Hepatocyte (in vitro differentiated cells): ENCODE measurements at regions not wholly inside any gene's neighbourhood (a gene's known extent, or its start where the extent isn't known, plus 50 kb on each side); places are given as distances from the start of the nearest gene placed in this dataset.

Source experiments
- DNase-seq: peaks from one replicate; pipeline ENCODE4 v3.0.0-alpha.2; 2016; ENCODE audit warnings: low spot score
- H2AFZ ChIP-seq: fragments of 200-600 bp; sonication (generic); 2 replicates; pipeline ENCODE4 v1.6.0; 2016; ENCODE audit warnings: antibody characterized with exemption, mild to moderate bottlenecking
- H3K27ac ChIP-seq: fragments of 200-600 bp; sonication (generic); 2 replicates; pipeline ENCODE4 v1.5.1; 2016; ENCODE audit warnings: mild to moderate bottlenecking
- H3K27me3 ChIP-seq: fragments of 200-600 bp; sonication (generic); 2 replicates; pipeline ENCODE4 v1.6.1; 2016
- H3K36me3 ChIP-seq: fragments of 200-600 bp; sonication (generic); replicated peaks from 2 replicates; pipeline ENCODE4 v1.5.1; 2016; ENCODE audit warnings: low read depth; ENCODE audit not compliant: insufficient read depth
- H3K4me1 ChIP-seq: fragments of 200-600 bp; sonication (generic); 2 replicates; pipeline ENCODE4 v1.5.1; 2016; ENCODE audit warnings: mild to moderate bottlenecking, moderate library complexity; ENCODE audit not compliant: insufficient read depth
- H3K4me2 ChIP-seq: fragments of 200-600 bp; sonication (generic); 2 replicates; pipeline ENCODE4 v1.6.0; 2016
- H3K4me3 ChIP-seq: fragments of 200-600 bp; sonication (generic); 2 replicates; pipeline ENCODE4 v1.5.1; 2016; ENCODE audit warnings: mild to moderate bottlenecking
- H3K79me2 ChIP-seq: fragments of 200-600 bp; sonication (generic); 2 replicates; pipeline ENCODE4 v1.6.0; 2017; ENCODE audit warnings: mild to moderate bottlenecking
- H3K9me2 ChIP-seq: fragments of 200-600 bp; sonication (generic); replicated peaks from 2 replicates; pipeline ENCODE4 v1.6.0; 2017; ENCODE audit warnings: mild to moderate bottlenecking; ENCODE audit not compliant: insufficient read depth
- H3K9me3 ChIP-seq: fragments of 200-600 bp; sonication (generic); 2 replicates; pipeline ENCODE4 v1.5.1; 2016; ENCODE audit warnings: low read depth, mild to moderate bottlenecking
- H4K20me1 ChIP-seq: fragments of 200-600 bp; sonication (generic); 2 replicates; pipeline ENCODE4 v1.6.0; 2016; ENCODE audit warnings: mild to moderate bottlenecking; ENCODE audit not compliant: insufficient read depth, poor library complexity, severe bottlenecking
- CTCF ChIP-seq: fragments of 200-600 bp; sonication (generic); IDR thresholded peaks from 2 replicates; pipeline ENCODE4 v1.5.1; 2016; ENCODE audit warnings: antibody characterized with exemption, mild to moderate bottlenecking; ENCODE audit not compliant: poor library complexity
- EZH2 ChIP-seq: fragments of 200-600 bp; sonication (generic); IDR thresholded peaks from 2 replicates; pipeline ENCODE4 v1.6.1; 2016; ENCODE audit warnings: antibody characterized with exemption, mild to moderate bottlenecking, borderline replicate concordance
- EZH2phosphoT487 ChIP-seq: fragments of 200-600 bp; sonication (generic); IDR thresholded peaks from one replicate; pipeline ENCODE4 v1.6.1; 2018; ENCODE audit warnings: antibody characterized with exemption, mild to moderate bottlenecking, low read depth, moderate library complexity; ENCODE audit not compliant: unreplicated experiment, severe bottlenecking
- WGBS: methylation state at CpG from one replicate; pipeline ENCODE4 v1.1.6; 2016; ENCODE audit warnings: low lambda C conversion rate; ENCODE audit errors: missing lambda C conversion rate; 5-methylcytosine and 5-hydroxymethylcytosine counted together

- H4K20me1 ChIP-seq, result no peaks in the 10 kb centered on the region
- no peak overlapping the region for H3K4me2 ChIP-seq
- no peak overlapping the region for H2AFZ ChIP-seq
- no peak overlapping the region for H3K27ac ChIP-seq
- H3K79me2 ChIP-seq, result no peaks in the 10 kb centered on the region
- no peaks in the 10 kb centered on the region for H3K27me3 ChIP-seq
- H3K4me3 ChIP-seq, result no peak overlapping the region
- no peak for TF ChIP-seq EZH2phosphoT487
- 75% methylated on average over 5 of the region's 5 CpGs for WGBS
- peaks cover 4% of the 10 kb centered on the region for H3K9me3 ChIP-seq
- H3K4me1 ChIP-seq, result peaks cover 9% of the 10 kb centered on the region
- no peaks in the 10 kb centered on the region for H3K36me3 ChIP-seq
- no peak for DNase-seq
- H3K9me2 ChIP-seq, result no peaks in the 10 kb centered on the region
Measured at GRCh38 chr3:177837951-177838655, 640.8 kb upstream of the TBL1XR1 start.

GRCh38 chr3:177838766-177839350, 641.6 kb upstream of the TBL1XR1 start:
- DNase-seq, result no peak
- Histone ChIP-seq H3K9me2 (no peaks in the 10 kb centered on the region), H3K79me2 (no peaks in the 10 kb centered on the region), H4K20me1 (no peaks in the 10 kb centered on the region), H3K9me3 (peaks cover 4% of the 10 kb centered on the region), H3K27me3 (no peaks in the 10 kb centered on the region), H3K27ac (no peak overlapping the region), H3K4me3 (no peak overlapping the region), H3K4me2 (no peak overlapping the region), H3K4me1 (peaks cover 9% of the 10 kb centered on the region), H3K36me3 (no peaks in the 10 kb centered on the region), H2AFZ (no peak overlapping the region)
- TF ChIP-seq EZH2 (no peak), EZH2phosphoT487 (no peak), CTCF (no peak)
- 71% methylated on average over 7 of the region's 7 CpGs for WGBS

- Histone ChIP-seq H4K20me1 (no peaks in the 10 kb centered on the region), H3K9me3 (peaks cover 4% of the 10 kb centered on the region), H2AFZ (no peak overlapping the region), H3K4me1 (peaks cover 4% of the 10 kb centered on the region), H3K4me2 (no peak overlapping the region), H3K4me3 (no peak overlapping the region), H3K9me2 (no peaks in the 10 kb centered on the region), H3K79me2 (no peaks in the 10 kb centered on the region), H3K36me3 (no peaks in the 10 kb centered on the region), H3K27me3 (no peaks in the 10 kb centered on the region), H3K27ac (no peak overlapping the region)
- TF ChIP-seq EZH2 (no peak), EZH2phosphoT487 (no peak), CTCF (no peak)
- no peak for DNase-seq
- WGBS, result 75% methylated on average over 1 of the region's 1 CpG
Measured at GRCh38 chr3:177842302-177842701, 645.0 kb upstream of the TBL1XR1 start.
